GM18519 (cell line): ENCODE measurements at regions not wholly inside any gene's neighbourhood (a gene's known extent, or its start where the extent isn't known, plus 50 kb on each side); places are given as distances from the start of the nearest gene placed in this dataset.
"Not testable (repeated sequence)": the region's sequence is repeated elsewhere in the genome, so short reads cannot be mapped to it uniquely, and the experiment has no call there.

Source experiments
- ATAC-seq: cut with Tn5 transposase; IDR thresholded peaks from one replicate; pipeline ENCODE4 v1.9.1; 2021; ENCODE audit warnings: mild to moderate bottlenecking, moderate library complexity; ENCODE audit not compliant: unreplicated experiment, low FRiP score

- no peak for ATAC-seq
Observed at GRCh38 chr2:53148221-53148620, 619.4 kb upstream of the CHAC2 start.

GRCh38 chr2:53131416-53131815 is 636.2 kb upstream of the CHAC2 start:
- no peak for ATAC-seq

- ATAC-seq: no peak
Observed at GRCh38 chr2:53130441-53130943, 637.1 kb upstream of the CHAC2 start.

- ATAC-seq: no peak
Observed at GRCh38 chr2:53129851-53130250, 637.8 kb upstream of the CHAC2 start.

- ATAC-seq: no peak
Observed at GRCh38 chr2:53127061-53127650, 640.4 kb upstream of the CHAC2 start.

- ATAC-seq: no peak
Observed at GRCh38 chr2:53114991-53115390, 652.6 kb upstream of the CHAC2 start.

GRCh38 chr2:53114582-53114981 is 653.0 kb upstream of the CHAC2 start:
- no peak for ATAC-seq

GRCh38 chr2:53112408-53112807 is 655.2 kb upstream of the CHAC2 start:
- ATAC-seq: not testable (repeated sequence)

GRCh38 chr2:53111406-53111805 is 656.2 kb upstream of the CHAC2 start:
- no peak for ATAC-seq

GRCh38 chr2:53111004-53111403 is 656.6 kb upstream of the CHAC2 start:
- no peak for ATAC-seq

GRCh38 chr2:53108246-53108645 is 659.4 kb upstream of the CHAC2 start:
- no peak for ATAC-seq

GRCh38 chr2:53104263-53104662 is 663.3 kb upstream of the CHAC2 start:
- ATAC-seq: no peak

GRCh38 chr2:53103679-53104078 is 663.9 kb upstream of the CHAC2 start:
- ATAC-seq: no peak

- ATAC-seq: no peak
Observed at GRCh38 chr2:53098696-53099078, 668.9 kb upstream of the CHAC2 start.

GRCh38 chr2:53096351-53096750 is 671.3 kb upstream of the CHAC2 start:
- ATAC-seq: no peak

- no peak for ATAC-seq
Observed at GRCh38 chr2:53095664-53096063, 671.9 kb upstream of the CHAC2 start.

GRCh38 chr2:53095227-53095626 is 672.4 kb upstream of the CHAC2 start:
- ATAC-seq: no peak

GRCh38 chr2:53093355-53093754 is 674.2 kb upstream of the CHAC2 start:
- no peak for ATAC-seq

- no peak for ATAC-seq
Observed at GRCh38 chr2:53091183-53091582, 676.4 kb upstream of the CHAC2 start.

- no peak for ATAC-seq
Observed at GRCh38 chr2:53087874-53088461, 679.6 kb upstream of the CHAC2 start.

- ATAC-seq: no peak
Observed at GRCh38 chr2:53087262-53087873, 680.2 kb upstream of the CHAC2 start.

- no peak for ATAC-seq
Observed at GRCh38 chr2:53077413-53077812, 690.2 kb upstream of the CHAC2 start.
